ENCODE measurements at regions not wholly inside any gene's neighbourhood (a gene's known extent, or its start where the extent isn't known, plus 50 kb on each side); places are given as distances from the start of the nearest gene placed in this dataset.

GRCh38 chr3:153385343-153385742 lies 223.3 kb downstream of the RAP2B start:
- no peak for TF ChIP-seq CTCF (optimal IDR thresholded peaks at IDR 0.05 in 1 of 3, IDR thresholded peaks at IDR 0.05 in 1 of 3, conservative IDR thresholded peaks at IDR 0.05 in 1 of 3; ENCODE audit: extremely low read depth in 1 of 3, insufficient read depth in 2 of 3, low read length in 3 of 3)
- no peak for TF ChIP-seq EZH2 (IDR thresholded peaks at IDR 0.05; ENCODE audit: low read length)
- H3K27me3 ChIP-seq (ENCODE audit: control insufficient read depth, extremely low read depth, insufficient read depth, low read length) = no peaks in the 10 kb centered on the region
- FAIRE-seq = no peak
- no peak overlapping the region for H3K9ac ChIP-seq (ENCODE audit: control insufficient read depth, extremely low read depth, insufficient read depth, low read length)
- no peak overlapping the region for H2AFZ ChIP-seq (ENCODE audit: control insufficient read depth, low read length)
- dilution Hi-C loops (cut with MboI; ENCODE audit: extremely low pct_ligation_motif_present, low sequenced_read_pairs) = no loop called here
- no peaks in the 10 kb centered on the region for H3K36me3 ChIP-seq (ENCODE audit: control insufficient read depth in 2 of 2, extremely low read depth in 1 of 2, insufficient read depth in 2 of 2, low read length in 2 of 2)
- no peak overlapping the region for H3K4me2 ChIP-seq (ENCODE audit: control insufficient read depth, extremely low read depth, insufficient read depth, low read depth, low read length)
- no peak for DNase-seq (ENCODE audit: low read depth, low spot score)
- H3K9me1 ChIP-seq (ENCODE audit: control insufficient read depth, extremely low read depth, insufficient read depth, low read length) = no peaks in the 10 kb centered on the region
- H3K4me1 ChIP-seq (ENCODE audit: control insufficient read depth, extremely low read depth, insufficient read depth, low read length) = no peaks in the 10 kb centered on the region
- H3K79me2 ChIP-seq (ENCODE audit: control insufficient read depth, insufficient read depth, low read length) = no peaks in the 10 kb centered on the region
- no peaks in the 10 kb centered on the region for H4K20me1 ChIP-seq (ENCODE audit: control insufficient read depth, extremely low read depth, insufficient read depth, low read length)
- H3K9me3 ChIP-seq (ENCODE audit: control insufficient read depth, low read depth, low read length) = no peaks in the 10 kb centered on the region
- no peak overlapping the region for H3K4me3 ChIP-seq (ENCODE audit: control insufficient read depth in 2 of 3, extremely low read depth in 1 of 3, insufficient read depth in 2 of 3, low read depth in 1 of 3, low read length in 3 of 3)
- no peak overlapping the region for H3K27ac ChIP-seq (ENCODE audit: control insufficient read depth, insufficient read depth, low read length)

GRCh38 chr3:153392363-153392762 lies 230.3 kb downstream of the RAP2B start:
- Histone ChIP-seq H3K4me2 (ENCODE audit: control insufficient read depth, extremely low read depth, insufficient read depth, low read depth, low read length) (no peak overlapping the region), H3K9me1 (ENCODE audit: control insufficient read depth, extremely low read depth, insufficient read depth, low read length) (no peaks in the 10 kb centered on the region), H3K27me3 (ENCODE audit: control insufficient read depth, extremely low read depth, insufficient read depth, low read length) (no peaks in the 10 kb centered on the region), H3K36me3 (ENCODE audit: control insufficient read depth in 2 of 2, extremely low read depth in 1 of 2, insufficient read depth in 2 of 2, low read length in 2 of 2) (no peaks in the 10 kb centered on the region), H3K9ac (ENCODE audit: control insufficient read depth, extremely low read depth, insufficient read depth, low read length) (no peak overlapping the region), H3K4me1 (ENCODE audit: control insufficient read depth, extremely low read depth, insufficient read depth, low read length) (no peaks in the 10 kb centered on the region), H3K27ac (ENCODE audit: control insufficient read depth, insufficient read depth, low read length) (no peak overlapping the region), H3K4me3 (ENCODE audit: control insufficient read depth in 2 of 3, extremely low read depth in 1 of 3, insufficient read depth in 2 of 3, low read depth in 1 of 3, low read length in 3 of 3) (no peak overlapping the region), H2AFZ (ENCODE audit: control insufficient read depth, low read length) (no peak overlapping the region), H4K20me1 (ENCODE audit: control insufficient read depth, extremely low read depth, insufficient read depth, low read length) (no peaks in the 10 kb centered on the region), H3K79me2 (ENCODE audit: control insufficient read depth, insufficient read depth, low read length) (no peaks in the 10 kb centered on the region), H3K9me3 (ENCODE audit: control insufficient read depth, low read depth, low read length) (no peaks in the 10 kb centered on the region)
- TF ChIP-seq CTCF (optimal IDR thresholded peaks at IDR 0.05 in 1 of 3, IDR thresholded peaks at IDR 0.05 in 1 of 3, conservative IDR thresholded peaks at IDR 0.05 in 1 of 3; ENCODE audit: extremely low read depth in 1 of 3, insufficient read depth in 2 of 3, low read length in 3 of 3) = no peak
- no peak for TF ChIP-seq EZH2 (IDR thresholded peaks at IDR 0.05; ENCODE audit: low read length)
- DNase-seq (ENCODE audit: low read depth, low spot score) (no peak), FAIRE-seq (no peak)
- dilution Hi-C loops (cut with MboI; ENCODE audit: extremely low pct_ligation_motif_present, low sequenced_read_pairs) = no loop called here
